DMS153 treated with DMSO at 0.1 percent for 48 hours (cell line): ENCODE measurements at regions not wholly inside any gene's neighbourhood (a gene's known extent, or its start where the extent isn't known, plus 50 kb on each side); places are given as distances from the start of the nearest gene placed in this dataset.

ENCODE experiments used
- DNase-seq: peaks from one replicate; lab custom pipeline; 2025; ENCODE audit not compliant: unreplicated experiment; lab: John Stamatoyannopoulos, UW

DNA sequence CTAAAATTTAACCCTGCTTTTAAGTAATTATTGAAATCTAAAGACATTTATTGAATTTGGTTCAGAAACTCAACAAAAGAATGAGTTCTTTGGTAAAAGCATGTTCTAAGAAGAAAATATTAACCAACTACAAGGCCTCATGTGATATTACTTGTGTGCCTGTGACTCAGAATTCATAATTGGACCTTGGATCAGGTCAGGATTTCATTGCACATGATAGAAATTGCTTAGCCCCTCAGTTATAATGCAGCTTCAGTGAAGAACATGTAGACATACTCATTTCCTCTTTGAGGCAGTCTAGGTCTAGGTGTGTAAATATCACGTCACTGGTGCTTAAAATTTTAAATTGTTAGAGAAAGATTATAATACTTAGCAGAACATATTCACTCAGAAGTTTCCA, 410.0 kb upstream of the SOX9 start:
- DNase-seq: no peak

DNA sequence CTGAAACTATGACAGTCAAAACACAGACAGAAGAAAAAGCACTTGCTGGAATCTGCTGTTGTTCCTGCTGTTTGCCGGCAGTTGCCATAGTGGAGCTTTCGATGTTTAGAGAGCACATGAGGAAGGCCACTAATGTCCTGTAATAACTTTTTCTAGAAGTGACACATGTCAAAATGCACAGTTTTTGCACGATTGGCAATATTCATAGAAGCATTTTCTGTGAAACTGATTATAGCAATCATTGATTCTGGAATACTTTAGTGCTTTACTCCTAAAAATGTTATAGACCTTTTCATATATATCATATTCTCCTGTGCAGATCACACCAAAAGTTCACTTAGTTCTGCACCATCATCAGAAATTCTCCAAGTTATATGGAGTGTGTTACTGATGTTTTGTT, 407.0 kb upstream of the SOX9 start:
- no peak for DNase-seq

DNA sequence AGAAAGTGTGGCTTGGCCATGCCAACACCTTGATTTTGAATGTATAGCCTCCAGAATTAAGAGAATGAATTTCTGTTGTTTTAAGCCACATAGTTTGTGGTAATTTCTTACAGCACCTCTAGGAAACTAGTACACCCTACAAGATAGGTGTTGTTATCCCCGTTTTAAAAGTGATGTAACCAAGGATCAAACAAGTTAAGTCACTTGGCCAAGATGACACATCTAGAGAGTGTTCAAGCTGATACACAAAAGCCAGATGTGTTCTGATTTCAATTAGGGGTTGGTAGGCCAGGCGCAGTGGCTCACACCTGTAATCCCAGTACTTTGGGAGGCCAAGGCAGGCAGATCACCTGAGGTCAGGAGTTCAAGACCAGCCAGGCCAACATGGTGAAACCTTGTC, 396.5 kb upstream of the SOX9 start:
- DNase-seq: no peak

DNA sequence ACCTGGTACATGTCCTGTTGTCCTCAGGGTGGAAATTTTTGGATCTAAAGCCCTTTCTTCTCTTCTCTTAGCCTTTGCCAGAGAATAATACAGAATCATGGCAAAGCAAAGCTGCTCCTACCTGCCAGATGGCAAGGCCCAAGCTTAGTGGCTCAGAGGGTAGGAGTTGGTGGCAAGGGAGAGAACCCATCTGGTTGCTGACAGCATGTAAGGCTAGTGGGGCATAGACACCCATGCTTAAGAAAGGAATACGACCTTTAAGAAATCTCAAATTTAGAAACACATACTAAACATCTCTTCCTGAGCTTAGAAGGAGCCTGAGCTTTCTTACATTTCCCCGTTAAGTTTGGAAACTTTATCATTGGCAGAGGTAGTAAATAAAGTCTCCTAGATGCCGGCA, 395.0 kb upstream of the SOX9 start:
- DNase-seq: no peak

DNA sequence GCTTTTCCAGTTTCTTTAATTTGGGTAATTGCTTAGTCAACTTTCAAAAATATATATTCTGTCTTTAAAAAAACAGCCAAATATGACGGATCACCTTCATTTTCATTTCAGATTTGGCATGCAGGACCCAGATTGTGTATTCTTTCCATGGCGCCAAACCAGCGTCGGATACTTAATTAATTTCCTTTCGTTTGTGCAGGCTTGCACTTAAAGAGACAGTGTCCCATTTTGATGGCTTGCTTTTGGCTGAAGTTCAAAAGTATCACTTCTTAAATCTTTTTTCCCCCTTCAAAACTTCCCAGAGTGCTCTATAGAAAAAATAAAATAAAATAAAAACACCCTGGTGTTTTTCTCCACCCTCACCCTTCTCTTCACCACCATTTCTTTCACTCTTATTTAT, 394.5 kb upstream of the SOX9 start:
- DNase-seq: no peak

DNA sequence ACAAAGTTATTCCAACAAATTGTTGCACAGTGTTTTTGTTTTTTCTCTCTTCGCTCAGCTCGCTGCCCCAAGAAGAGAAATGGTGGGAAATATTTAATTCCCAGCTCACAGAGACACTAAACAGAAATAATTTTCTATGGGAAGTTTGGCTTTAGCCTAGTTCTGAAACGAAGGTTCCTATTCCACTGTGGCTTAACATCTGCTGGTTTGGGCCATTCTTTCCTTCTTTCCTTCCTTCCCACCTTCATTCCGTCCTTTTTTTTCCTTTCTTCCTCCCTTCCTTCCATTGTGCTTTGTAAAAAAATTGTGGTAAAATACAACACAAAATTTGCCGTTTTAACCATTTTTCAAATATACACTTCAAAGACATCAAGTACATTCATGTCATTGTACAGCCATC, 393.5 kb upstream of the SOX9 start:
- DNase-seq: no peak

DNA sequence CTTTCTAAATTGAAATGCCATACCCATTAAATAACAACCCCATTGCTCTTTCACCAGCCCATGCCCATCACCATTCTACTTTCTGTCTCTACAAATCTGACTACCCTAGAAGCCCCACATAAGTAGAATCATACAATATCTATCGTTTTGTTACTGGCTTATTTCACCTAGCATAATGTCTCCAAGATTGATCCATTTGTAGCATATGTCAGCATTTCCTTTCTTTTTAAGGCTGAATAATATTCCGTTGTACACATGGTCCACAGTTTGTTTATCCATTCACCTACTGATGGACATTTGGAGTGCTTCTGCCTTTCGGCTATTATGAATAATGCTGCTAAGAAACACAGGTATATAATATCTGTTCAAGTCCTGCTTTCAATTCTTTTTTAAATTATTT, 393.1 kb upstream of the SOX9 start:
- DNase-seq: no peak

DNA sequence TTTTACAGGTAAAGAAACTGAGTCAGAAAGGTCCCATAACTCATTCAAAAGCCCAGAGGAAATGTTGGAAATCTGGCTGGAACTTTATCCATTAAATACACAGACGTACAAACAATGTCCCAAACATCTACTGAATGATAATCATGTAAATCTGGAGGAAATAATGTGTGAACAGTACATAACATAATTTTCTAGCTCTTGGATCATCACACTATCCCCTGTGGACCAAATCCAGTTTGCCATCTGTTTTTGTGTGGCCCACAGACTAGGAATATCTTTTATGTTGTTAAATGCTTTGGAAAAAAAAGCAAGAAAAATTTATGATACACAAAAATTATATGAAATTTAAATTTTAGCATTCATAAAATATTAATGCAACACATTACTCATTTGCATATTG, 389.9 kb upstream of the SOX9 start:
- no peak for DNase-seq

DNA sequence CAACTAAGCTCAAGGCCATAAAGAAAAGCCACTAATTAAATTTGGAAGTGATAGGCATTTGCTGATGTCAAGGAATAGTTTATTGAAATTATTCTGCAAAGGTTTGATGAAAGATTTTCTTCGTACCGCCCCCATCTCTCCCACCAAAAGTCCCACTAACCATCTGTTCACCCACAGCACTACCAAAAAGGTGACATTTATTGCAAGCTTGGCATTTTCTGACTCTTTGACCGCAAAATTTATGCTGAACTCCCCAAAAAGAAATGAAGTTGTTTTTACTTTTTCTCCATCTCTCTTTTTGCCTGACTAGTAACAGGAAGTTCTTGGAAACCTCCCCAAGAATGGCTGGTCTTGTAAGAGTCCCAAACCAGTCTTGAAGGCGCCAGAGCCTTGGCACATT, 384.9 kb upstream of the SOX9 start:
- DNase-seq: no peak

DNA sequence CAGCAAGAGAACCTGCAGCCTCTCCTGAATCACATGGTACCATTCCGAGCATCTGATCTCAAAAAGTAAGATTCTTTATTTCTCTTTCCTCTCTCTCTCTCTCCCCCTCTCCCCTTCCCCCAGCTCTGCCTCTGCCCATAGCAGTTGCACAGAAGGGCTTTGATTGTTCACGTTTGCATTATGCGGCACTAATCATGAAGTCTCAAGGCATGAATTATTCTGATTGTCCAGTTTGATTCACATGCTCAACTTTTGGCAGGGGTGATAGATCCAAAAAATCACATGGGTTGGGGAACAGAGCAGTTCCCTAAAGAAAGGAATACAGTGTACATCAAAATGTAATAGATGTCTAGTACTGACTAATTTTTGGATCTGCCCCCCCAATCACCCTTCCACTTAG, 380.0 kb upstream of the SOX9 start:
- no peak for DNase-seq

DNA sequence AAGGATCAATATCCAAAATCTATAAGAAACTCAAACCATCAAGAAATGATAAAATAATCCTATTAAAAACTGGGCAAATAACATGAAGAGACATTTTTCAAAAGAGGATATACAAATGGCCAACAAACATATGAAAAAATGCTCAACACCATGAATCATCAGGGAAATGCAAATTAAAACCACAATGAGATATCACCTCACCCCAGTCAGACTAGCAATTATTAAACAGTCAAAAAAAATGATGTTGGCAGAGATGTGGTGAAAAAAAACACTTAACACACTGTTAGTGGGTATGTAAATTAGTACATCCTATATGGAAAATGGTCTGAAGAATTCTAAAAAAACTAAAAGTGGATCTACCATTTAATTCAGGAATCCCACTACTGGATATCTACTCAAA, 379.0 kb upstream of the SOX9 start:
- no peak for DNase-seq

DNA sequence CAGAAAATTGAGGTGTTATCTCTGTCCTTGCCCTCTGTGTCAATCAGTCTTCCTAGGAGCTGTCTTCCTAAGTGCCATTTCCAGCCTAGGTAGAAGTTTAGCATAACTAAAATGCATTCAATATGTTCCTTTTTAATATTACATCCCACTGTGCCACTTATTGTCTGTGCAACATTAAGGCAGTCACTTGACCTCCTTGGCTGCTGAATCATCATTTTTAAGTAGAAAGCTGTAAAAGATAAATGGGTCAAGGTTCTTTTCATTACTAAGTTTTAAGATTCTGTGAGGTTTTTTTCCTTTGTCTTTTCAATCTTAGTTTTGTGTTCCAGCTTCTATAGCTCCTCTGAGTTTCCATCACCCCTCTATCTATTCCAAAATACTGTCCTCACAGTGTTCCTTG, 371.9 kb upstream of the SOX9 start:
- DNase-seq: no peak

DNA sequence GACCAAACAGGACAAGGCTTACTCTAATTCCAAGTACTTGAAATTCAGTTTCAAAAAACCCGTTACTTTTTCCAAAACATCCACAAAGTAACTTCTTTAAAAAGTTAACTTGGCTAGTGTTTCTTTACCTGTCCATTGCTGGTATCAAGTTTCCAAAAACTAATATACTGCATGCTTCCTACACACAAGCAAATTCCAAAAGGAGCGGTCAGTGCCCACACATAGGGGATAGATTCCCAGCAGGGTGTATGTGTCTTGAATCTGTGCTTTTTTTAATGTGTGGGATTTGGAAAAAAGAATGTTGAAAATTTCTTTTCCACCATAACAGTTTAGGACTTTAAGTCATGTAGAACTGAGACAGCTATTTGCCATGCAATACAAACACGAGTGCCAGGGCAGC, 367.8 kb upstream of the SOX9 start:
- DNase-seq: no peak

DNA sequence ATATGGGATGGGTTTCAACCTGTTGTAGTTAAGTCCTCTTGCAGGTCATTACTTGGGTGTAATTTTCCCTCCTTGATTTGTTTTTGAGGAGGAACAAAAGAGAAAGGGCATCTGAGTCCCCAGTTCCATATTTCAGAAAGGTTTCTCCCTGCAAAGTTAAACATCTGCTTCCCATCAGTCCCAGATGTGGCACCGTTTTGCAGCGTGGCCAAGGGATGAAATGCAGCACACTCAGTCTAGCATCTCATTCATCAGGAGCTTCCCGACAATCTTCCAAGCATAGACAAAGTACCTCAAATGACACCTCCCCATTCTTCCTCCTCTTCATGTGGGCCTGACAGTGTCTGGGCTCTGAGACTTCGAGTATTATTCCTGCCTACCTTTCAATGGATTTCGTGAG, 363.7 kb upstream of the SOX9 start:
- DNase-seq: no peak

DNA sequence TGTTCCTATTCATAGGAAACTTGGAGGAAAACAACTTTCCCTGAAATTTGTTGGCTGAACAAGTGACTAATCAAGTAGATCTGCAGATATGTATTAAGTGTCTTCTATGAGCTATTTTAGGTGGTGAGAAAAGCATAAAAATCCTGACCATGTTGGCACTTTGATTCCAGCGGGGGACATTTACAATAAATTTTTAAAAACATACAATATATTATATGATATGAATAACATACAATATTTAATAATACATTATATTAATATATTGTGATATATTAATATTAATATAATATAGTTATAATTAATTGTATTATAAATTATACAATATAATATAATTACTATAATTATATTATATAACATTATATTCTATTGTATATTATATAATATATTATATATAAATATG, 362.9 kb upstream of the SOX9 start:
- no peak for DNase-seq

DNA sequence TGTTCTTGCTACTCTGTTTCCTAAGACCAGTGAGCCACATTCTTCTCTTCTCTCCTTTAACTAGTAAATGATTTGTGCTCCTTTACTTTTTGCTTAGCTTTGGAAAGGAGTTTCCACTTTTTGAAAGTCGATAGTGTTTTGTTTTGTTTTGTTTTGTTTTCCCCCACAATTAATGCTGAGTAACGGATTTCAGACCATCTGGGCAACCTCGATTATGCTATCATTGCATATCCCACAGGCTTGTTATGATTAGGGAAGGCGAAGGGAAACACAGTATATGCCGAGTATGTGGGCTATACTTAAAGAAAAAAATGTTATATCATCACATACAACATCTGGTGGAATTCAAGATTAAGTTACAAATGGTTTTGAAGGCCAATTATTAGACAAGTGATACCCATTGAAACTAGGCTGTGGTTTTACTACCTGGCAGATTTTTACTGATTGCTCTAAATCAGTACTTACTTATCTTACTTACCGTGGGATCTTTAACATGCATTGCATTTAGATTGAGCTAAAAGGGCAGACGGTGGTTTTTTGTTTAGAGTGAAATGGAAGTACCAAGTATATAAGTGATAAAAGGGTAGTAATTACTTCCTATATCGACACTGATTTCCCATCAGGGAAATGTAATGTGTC, 361.3 kb upstream of the SOX9 start:
- DNase-seq: no peak

DNA sequence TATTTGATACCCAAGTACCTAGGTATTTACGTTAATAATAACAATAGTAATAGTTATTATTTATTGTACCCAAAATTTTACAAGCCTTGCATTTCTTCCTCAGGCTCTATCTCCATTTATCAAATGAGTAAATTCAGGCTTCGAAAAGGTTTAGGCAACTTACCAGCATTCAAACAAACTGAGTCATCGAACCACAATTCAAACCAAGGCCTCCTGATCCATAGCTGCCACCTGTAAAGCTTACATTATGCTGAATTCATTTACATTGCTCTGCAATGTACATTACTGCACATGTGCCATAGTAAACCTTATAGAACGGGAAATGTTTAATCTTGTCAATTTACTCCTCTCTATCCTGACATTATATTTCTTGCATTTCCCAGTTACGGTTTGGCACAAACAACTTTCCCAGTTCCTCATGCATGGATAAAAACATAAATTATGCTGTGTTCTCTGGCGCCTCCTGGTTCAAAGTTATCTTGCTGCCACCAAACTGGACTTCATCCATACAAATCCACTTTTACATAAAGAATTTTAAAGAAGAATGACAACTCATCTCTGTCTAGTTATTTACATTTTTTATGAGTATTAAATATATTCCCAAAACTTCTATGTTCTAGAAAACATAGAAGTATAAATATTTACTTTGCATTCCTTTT, 360.6 kb upstream of the SOX9 start:
- DNase-seq: peak; percentile 10

DNA sequence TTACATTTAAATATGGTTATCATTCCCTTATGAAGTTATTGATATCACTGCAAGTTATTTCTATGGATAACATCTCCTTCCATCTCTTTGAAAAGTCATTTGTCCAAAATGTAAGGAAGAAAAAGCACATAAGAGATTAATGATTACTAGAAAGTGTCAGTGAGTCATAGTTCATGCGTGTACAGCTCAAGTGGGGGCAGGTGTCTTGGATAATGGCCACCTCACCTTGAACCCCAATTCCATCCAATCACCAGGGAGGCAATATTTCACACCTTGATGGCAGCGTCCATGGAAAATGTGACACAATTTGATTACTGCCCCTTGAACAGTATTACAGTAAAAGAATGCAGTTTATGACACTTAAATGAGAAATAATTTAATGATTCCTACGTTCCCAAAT, 358.3 kb upstream of the SOX9 start:
- DNase-seq: no peak

DNA sequence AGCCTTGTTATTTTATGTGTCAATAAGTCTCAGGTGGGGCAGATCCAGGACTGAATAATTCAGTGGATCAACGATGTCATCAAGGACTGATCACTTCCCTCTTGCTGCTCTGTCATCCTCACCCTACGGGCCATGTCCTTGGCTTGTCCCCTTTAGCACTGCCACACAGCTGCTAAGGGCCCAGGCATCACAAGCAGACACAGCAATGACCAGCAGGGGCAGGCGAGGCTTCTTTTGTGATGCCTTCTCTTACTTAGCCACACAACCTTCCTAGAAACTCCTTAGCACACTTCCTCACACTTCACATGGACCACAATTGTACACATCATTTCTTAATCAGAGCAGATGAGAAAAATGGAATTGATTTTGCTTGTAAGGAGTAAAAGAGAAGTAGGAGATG, 356.3 kb upstream of the SOX9 start:
- DNase-seq: no peak

DNA sequence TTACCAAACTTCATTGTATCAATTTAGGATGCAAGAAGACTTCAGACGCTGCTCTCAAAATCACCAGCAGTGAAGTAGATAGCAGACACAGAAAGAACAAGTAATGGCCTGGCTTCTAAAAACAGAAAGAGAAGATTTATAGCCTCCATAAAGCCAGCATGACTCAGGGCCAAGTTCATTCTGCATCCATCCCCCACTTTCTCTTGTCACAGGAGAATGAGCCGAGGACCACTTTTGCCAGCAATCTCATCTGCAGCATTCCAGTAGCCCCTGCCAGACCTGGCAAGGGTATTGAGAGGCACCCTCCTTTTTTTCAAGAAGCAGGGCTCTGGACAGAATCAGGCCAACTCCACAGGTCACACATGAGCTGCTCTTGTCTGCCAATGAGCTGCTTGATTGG, 355.4 kb upstream of the SOX9 start:
- DNase-seq: no peak

DNA sequence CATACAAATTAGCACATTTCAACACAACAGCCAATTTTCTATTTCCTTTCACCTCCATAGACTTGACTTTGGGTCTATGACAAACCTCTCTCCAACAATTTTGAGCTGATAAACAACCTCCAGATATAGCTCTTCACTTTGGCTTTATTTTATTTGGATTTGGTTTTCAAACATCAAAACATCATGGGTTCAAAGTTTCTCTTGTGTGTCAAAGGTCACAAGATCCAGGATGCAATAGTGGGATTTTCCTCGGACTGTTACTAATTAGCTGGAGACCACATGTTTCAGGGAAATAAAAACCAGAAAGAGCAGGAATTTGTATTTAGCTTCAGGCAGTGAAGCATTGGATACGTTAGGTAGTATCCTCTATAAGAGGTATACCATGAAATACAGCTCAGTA, 351.0 kb upstream of the SOX9 start:
- DNase-seq: no peak

DNA sequence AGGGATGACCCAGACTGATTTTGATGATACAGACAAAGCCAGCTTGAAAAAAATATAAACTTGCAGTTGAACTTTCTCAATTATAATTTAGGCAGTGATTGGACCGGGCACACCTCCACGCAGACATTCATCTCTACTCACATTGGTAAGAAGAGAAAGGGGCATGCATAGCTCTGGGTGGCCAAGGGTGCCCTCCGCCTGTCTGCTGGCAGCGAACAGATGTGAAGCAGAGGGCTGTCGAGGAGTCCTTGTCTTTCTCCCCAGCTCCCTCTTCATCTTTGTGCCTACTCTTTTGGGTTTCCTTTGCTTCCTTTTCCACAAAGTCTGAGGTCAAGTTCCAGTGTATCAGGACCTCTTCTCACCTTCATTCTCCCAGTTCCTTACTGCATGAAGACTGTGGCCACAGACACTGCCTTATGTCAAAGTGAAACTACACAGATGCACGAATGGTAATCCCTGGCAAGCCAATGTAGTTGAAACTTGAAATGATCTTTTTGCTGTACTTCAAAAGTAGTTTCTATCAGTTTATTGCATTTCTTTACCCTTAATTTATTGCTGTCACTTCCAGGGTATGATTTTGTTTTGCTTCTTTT, 343.7 kb upstream of the SOX9 start:
- no peak for DNase-seq

DNA sequence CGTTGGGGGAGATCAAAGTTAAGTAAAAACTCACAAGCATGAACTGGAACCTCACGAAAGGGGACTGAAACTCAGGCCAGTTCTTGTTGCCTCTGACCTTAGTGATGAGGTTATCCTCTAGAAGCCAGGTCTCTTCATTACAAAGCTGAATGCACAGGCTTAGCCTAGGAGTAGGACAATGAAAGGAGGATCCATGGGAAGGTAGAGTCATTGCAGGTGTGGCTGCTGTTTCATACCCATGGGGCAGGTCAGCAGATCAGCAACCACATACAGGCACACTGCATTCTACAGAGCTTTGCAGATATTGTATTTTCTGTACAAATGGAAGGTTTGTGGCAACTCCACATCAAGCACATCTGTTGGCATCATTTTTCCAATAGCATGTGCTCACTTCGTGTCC, 341.3 kb upstream of the SOX9 start:
- DNase-seq: no peak
